HG03045 (cell line): ENCODE measurements at regions not wholly inside any gene's neighbourhood (a gene's known extent, or its start where the extent isn't known, plus 50 kb on each side); places are given as distances from the start of the nearest gene placed in this dataset.
A peak's percentile ranks its signal among the peaks of the same experiment; 100 is the strongest.

Source experiments
- ATAC-seq: cut with Tn5 transposase; IDR thresholded peaks from one replicate; pipeline ENCODE4 v1.9.1; 2021; ENCODE audit warnings: mild to moderate bottlenecking, moderate library complexity; ENCODE audit not compliant: unreplicated experiment

DNA sequence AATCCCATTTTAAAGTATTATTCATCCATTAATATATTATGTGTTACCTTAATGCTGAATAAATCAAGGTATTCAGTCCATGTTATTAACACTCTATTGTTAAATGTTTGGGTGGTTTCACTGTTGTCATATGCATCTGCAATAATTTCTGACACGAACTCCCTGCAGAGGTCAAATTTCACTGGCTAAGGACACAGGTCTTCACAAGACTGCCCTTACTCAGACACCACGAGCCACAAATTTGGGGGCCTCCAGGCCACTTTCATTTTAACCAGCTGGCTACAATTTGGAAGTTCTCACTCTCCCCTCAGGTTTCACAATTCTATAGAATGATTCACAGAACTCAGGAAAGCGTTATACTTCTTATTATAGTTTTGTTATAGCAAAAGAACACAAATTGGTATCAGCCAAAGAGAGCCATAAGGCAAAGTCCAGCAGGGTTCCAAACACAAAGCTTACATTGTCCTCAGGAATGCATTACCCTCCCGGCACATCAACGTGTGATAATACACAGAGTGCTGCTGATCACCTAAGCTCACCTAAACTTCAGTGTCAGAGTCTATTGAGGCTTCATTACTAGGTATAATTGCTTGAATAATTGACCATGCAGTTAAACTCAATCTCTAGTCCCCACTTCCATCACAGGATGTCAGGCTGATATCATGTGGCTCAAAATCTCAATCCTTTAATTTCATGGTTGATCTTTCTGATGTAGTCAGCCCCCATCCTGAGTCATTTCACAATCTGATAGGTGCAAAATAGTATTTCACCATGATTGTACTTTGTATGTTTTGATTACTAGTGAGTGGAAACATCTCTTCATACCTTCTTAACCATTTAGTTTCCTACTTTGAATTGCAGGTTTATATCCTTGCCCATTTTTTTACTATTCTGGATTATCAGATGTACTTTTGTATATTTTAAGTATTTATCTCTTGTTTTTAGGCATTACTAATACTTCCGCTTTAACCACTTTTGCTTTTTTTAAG, 441.4 kb upstream of the AGTR1 start:
- ATAC-seq = no peak

DNA sequence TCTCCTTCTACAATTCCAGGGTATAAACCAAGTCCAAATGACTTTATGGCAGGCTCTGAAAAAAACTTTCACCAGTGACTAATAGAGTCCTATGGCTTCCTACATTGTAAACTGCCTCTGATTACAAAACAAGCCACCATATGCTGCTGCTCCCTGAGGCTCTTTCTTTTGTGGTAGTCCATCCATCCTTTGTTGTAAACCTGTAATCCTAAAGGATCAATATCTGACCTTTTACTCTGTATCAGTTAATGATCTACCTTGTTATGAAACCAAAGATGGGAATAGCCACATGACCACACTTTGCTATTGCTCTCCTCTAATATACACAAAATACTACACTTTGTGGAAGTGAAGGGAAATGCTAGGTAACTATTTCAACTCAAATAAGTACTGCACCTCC, 434.7 kb upstream of the AGTR1 start:
- ATAC-seq = no peak

DNA sequence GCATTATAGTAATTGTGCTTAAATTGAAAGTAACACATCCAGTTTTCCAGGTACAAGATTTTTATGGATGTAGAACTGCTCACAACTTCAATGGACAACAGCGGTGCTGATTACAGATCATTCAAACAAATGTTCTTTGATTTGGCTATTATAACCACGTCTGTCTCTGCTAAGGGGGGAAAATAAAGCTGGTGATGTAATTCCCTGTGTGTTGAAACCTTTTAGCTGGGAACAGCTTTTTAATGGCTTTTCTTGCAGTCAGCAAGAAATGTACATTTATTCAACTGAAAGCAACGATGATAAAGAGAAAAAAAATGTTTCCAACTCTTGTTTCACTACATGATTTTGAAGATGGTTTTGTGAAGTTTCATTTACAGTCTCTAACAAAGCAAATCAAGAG, 431.9 kb upstream of the AGTR1 start:
- ATAC-seq = no peak

DNA sequence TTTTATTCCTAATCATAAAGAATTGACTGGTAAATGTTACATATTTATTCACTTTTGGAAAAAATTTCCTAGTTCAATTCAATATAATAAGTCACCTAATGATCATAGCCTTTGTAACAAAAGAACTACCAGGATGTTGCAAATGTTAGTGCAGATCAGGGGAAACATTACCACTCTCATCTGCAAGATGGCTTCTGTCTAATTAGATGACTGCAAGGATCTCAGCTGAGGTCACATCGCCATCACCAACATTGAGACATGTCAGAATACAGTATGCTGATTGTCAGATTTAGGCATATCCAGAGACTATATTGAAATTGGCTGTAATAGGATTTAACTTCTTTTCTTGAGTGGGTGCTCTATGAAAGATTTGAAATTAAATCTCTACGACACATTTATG, 431.4 kb upstream of the AGTR1 start:
- ATAC-seq = no peak

DNA sequence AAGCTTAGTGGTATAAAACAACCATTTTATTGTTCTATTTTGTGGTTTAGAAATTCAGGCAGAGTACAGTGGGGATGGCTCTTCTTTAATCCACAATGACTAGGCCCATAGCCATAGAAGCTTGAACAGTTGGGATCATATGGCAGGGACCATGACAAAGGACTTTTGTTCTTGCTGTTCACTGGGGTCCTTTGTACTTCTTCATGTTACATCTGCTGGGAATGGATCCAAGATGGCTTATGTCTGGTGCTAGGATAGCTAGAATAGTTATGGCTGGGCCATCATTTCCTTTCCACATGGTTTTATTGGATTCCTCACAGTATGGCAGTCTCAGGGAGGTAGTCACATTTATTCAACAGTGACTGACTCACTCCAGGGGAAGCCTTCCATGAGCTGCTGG, 427.9 kb upstream of the AGTR1 start:
- no peak for ATAC-seq

DNA sequence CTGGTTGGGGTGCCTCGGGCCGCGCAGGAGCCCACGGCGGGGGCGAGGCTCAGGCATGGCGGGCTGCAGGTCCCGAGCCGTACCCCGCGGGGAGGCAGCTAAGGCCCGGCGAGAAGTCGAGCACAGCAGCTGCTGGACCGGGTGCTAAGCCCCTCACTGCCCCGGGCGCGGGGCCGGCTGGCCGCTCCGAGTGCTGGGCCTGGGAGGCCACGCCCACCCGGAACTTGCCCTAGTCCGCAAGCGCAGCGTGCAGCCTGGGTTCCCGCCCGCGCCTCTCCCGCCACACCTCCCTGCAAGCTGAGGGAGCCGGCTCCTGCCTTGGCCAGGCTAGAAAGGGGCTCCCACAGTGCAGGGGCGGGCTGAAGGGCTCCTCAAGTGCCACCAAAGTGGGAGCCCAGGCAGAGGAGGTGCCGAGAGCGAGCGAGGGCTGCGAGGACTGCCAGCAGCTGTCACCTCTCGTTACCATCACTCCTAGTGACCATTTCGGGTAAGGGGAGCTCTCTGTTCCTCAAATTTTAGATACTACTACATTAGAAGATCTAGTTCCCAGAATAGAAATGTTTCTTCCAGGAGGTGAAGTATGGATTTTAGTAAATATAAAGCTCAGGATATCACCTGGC, 417.0 kb upstream of the AGTR1 start:
- no peak for ATAC-seq

DNA sequence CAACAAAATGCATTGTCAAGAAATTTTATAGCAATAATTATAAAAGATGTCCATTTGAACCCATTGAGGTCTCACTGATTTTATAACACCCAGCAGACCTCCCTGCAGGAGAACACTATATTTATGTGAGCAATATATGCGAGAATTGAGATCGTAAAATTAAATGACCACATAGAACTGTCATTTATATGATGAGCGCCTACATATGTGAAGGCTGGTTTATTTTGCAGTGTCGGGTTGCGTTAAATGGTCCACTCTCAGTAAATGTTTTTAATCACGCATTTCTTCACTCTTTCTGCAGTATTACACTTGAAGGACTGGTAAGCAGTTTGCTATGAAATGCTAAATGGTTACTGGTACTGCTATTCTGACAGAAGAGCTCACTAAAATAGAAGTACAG, 408.5 kb upstream of the AGTR1 start:
- no peak for ATAC-seq

DNA sequence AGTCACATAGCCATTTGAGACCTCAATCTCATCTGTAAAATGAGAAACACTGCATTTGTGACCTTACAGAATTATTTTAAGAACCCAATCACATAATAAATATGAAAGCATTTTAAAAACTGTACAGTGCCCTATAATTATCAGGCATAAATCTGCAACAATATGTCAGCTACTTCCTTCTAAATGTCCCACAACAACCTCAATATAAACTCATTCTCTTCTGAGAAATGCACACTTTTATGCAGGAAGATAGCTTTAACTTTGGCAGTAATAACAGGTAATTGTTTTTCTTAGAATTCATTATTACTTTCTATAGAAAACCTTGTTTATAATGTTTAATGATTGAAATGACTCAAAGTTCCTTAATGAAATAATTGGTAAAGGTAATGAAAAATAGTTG, 400.7 kb upstream of the AGTR1 start:
- ATAC-seq = no peak

DNA sequence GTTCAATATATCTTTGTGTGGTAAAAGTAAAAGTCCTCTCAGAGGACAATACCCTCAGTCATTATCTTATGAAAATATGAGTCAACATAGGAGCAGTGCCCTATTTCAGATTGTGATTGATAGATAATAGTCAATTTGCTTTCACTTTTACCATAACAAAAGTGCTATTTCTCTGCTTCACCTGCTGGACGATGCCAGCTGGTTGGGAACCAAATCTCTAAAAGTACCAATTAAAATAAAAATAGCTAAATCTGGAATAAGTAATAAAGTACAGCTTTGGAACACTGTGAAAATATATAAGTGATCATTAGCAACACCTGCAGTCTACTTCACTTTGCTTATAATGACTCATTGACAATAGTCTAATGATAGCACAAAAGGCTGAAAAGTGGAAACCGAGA, 390.3 kb upstream of the AGTR1 start:
- ATAC-seq = peak; percentile 56

DNA sequence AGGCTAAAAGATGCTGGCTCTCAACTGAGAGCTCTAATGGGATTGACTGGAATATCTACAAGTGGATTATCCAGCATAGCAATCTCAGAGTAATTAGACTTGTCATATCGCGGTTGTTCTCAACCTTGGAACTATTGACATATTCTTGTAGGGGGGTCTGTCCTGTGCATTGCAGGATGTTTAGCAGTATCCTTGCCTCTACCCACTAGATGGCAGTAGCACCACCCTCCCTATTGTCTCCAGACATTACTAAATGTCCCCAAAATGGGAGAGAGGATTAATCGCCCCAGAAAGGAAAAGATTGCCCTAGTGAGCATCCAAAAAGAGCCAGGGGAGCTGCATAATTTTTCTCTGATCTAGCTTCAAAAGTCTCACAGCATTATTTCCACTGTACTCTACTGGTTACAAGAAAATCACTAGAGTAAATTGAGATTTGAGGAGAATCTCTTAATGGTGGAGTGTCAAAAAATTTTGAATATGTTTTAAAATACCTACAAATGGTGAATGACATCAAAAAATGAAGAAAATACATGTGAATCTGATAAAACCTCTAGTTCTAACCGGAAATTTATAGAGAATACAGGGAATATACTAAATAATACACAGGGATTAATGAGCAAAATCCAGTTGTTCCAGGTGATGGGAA, 388.2 kb upstream of the AGTR1 start:
- peak; percentile 92 for ATAC-seq

DNA sequence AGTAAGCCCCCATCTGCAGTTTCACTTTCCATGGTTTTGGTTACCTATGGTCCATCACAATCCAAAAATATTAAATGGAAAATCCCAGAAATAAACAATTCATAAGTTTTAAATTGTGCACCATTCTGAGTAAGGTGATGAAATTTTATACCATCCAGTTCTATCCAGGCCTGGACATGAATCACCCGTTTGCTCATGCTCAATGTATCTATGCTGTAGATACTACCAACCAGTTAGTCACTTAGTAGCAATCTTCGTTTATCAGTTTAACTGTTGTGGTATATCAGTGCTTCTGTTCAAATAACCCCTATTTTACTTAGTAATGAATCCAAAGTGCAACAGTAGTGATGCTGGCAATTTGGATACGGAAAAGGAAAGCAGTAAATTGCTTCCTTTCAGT, 381.9 kb upstream of the AGTR1 start:
- ATAC-seq = no peak

DNA sequence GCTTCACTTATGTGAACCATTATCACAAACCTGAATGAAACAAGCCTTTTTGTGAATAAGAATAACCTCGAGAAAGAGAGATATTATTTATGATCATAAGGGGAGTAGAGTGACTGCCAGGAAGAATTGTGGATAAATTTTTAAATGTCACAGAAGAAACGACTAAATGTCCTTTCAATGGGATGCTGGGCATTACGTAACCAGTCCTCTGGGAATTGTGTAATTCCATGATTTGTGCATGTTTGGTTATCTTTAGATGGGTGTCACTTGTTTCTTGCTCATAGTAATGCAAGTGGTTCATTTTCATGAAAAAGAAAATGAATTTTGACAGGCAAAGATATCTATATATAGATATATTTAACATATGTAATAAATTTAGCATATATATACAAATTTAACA, 379.5 kb upstream of the AGTR1 start:
- ATAC-seq = no peak

DNA sequence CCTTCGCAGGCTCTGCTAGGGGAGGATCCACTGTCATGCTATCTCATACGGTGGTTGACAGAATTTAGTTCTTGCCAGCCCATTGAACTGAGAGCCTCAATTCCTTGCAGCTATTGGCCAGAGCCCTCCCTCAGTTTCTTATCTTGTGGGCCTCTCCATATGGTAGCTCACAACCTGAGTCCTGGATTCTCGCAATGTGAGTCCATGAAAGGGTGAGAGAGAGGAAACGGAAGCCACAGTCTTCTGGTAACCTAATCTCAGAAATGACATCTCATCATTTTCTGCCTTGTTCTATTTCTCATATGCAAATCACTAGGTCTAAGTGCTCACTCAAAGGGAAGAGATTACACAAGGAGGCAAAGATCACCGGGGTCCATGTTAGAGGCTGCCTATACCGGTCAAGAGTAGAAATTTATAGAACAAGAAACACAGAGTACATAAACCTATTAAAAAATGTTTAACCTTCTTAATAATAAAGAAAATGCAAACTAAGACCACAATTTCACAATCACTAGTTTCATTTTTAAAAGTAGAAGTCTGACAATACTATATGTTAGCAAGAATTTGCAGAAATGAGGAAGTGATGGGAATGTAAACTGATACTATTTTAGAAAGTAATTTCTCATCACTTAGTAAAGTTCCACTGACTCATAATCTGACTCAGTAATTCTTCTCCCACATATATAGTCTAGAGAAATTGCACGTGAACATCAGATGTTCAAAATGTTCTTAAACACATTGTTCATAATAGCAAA, 378.4 kb upstream of the AGTR1 start:
- peak; percentile 95 for ATAC-seq

DNA sequence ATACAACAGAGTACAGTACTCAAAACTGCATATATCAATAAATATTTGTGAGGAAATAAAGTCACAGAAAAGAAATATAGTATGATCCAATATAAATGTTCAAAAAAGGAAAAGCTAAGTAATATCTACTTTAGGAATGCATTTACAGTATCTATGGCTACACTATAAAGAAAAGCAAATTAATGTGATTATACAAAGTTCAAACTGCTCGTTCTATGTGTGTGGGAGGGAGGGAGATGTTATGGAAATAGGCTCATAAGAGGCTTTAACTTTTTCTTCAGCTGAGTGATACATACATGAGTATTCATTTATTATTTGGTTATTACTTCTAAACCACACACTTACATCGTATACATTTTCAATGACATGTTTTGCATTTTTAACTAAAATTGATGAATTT, 377.7 kb upstream of the AGTR1 start:
- ATAC-seq = no peak

DNA sequence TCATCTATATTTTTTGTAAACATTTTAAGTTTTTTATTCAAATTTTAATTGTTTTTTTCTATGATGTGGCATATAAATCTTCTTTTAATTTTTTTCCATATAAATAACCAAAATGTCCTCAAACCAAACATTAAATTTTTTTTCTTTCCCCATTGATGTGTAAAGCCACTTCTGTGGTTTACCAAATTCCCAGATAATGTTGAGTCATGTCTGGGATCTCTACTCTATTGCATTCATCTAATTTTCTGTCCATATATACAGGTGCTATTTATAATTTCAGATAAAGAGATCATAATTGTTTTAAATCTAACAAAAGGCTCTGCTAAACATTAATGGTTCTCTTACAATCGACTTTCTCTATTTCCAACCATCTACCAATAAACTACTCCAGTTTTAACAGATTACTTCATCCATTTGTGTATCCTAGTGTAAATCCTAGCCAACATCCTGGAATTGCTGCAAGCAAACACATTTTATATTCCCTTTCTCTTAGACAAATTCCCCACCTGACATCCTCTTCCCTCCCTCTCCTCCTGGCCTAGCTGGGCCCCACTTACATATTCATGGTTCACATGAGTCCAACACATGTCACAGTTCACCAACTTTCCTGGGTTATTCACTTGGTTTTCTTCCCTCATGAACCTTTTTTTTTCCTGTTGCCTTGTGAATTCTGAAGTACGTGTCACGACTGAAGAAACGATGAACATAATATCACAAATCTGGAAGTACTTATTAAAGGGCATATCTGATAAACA, 368.0 kb upstream of the AGTR1 start:
- no peak for ATAC-seq

DNA sequence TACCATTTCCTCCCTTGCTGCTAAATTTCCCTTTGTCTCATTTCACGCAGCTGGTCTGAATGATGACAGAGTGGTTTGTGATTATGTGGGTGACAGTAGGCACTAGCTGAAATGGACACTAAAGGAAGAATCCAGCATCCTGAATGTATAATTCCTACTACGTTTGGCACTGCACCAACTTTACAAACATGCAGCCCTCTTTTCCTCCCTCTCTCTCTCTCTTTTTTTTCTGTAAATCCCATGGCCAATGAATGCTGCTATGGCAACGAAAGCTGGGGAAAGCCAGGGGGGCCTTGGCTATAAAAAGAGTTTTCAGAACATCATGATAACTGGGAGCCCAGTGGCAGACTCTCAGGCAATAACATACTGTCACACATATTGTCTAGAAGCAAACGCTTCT, 367.2 kb upstream of the AGTR1 start:
- no peak for ATAC-seq

DNA sequence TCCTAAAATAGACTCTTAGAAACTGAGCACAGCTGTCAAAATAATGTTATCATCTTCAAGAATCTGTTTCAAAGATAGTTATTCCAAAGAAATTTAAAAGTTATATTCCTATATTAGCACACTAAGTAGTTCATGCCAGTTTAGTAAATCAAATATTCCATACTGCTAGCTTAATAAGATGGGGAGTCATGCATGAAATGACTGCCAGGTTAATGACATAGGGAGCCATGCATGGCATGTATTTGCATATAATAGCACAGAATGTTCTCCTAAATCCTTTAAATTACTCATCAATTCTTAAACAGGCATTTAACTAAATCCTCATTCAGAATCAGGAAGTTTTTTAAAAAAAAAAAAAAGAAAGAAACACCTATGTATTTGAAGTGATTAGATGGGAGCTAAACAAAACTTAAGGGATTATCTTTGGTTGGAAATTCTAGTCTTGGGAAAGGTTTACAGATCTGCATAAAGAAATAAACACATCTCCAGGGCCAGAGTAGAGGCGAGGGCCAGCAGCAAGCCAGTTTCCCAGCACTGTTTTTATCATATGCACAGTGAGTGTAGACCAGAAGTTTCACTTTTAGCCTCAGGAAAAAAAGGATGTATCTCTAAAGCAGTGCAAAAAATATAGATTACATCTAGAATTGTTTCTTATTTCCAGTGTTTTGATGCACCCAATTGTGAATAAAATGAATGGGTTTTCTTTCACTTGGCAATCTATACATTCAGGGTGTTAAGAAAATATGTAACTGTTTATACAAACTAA, 366.4 kb upstream of the AGTR1 start:
- ATAC-seq = no peak

DNA sequence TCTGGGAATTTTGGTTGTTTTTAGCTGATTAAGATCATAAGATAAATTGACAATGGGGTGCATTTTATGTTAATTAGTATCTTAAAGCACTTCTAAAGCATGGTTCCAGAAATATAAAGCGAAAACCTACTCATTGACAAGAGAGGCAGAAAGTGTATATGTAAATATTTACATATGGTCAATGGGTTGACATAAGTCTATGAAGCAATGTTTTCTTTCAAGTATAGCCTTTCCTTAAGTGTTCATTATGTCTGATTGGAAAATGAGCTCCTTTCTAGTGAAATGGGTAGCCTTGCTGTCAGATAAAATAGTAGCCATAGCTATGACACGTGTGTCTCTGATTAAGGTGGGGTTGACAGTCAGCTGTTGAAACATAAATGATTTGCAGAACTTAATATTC, 365.2 kb upstream of the AGTR1 start:
- no peak for ATAC-seq

DNA sequence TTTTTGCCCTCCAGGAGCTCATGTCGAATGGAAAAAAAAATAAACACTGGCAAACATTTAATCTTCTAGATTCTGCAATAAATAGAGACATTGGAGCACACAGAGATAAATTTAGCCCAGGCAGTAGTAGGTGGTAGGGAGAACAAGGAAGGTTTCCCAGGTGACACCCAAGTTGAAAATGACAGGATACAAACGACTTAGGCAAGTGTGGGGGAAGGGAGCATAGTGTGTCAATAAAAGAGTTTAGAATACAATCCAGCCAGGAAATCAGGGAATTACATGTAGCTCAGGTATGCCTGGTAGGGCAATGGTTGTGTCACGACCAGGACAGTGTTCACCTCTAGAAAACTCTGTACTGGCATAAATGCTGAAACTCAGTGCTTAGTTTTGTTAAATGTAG, 364.6 kb upstream of the AGTR1 start:
- ATAC-seq = no peak

DNA sequence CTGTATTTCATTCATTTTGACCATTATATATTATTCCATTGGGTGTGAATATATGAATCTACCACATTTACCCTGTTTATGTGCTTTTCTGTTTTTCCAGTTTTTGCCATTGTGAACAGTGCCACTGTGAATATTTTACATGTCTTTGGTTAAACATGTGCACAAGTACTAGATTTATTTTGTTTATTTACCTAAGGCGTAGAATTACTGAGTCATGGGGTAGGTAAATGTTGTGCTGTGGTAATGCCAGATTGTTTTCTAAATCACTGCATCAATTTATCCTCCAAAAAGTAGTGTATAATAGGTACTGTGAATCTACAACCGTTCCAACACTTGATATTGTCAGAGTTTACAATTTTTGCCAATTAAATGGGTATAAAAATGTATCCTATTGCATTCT, 362.1 kb upstream of the AGTR1 start:
- ATAC-seq = no peak
